GM23338 (cell line): ENCODE measurements at regions not wholly inside any gene's neighbourhood (a gene's known extent, or its start where the extent isn't known, plus 50 kb on each side); places are given as distances from the start of the nearest gene placed in this dataset.

ENCODE experiments used
- ATAC-seq: fragments of 200-7000 bp; cut with Tn5 transposase; 3 replicates; pipeline ENCODE4 v1.9.1; 2020
- DNase-seq: peaks from one replicate; pipeline ENCODE4 v3.0.0-alpha.2; 2015; ENCODE audit warnings: low spot score
- H2AFZ ChIP-seq: fragments of 200-600 bp; sonication (generic); 2 replicates; pipeline ENCODE4 v1.8.0; 2016; ENCODE audit warnings: antibody characterized with exemption, mild to moderate bottlenecking, moderate library complexity
- H3F3A ChIP-seq: fragments of 200-600 bp; sonication (generic); replicated peaks from 2 replicates; pipeline ENCODE4 v1.8.0; 2017; ENCODE audit warnings: antibody characterized with exemption, mixed run types, low read depth
- H3K27ac ChIP-seq: fragments of 200-600 bp; sonication (generic); 2 replicates; pipeline ENCODE4 v1.6.1; 2016; ENCODE audit warnings: low read depth
- H3K27me3 ChIP-seq: fragments of 200-600 bp; sonication (generic); 2 replicates; pipeline ENCODE4 v1.8.0; 2016; ENCODE audit warnings: mild to moderate bottlenecking, mixed run types, moderate library complexity; ENCODE audit not compliant: insufficient read depth
- H3K36me3 ChIP-seq: fragments of 200-600 bp; sonication (generic); 2 replicates; pipeline ENCODE4 v1.8.0; 2016; ENCODE audit warnings: mild to moderate bottlenecking; ENCODE audit not compliant: insufficient read depth
- H3K4me1 ChIP-seq: fragments of 200-600 bp; sonication (generic); 2 replicates; pipeline ENCODE4 v1.8.0; 2016; ENCODE audit warnings: mild to moderate bottlenecking, moderate library complexity; ENCODE audit not compliant: insufficient read depth
- H3K4me2 ChIP-seq: fragments of 200-600 bp; sonication (generic); 2 replicates; pipeline ENCODE4 v1.7.1; 2017; ENCODE audit warnings: mixed run types
- H3K4me3 ChIP-seq: fragments of 200-600 bp; sonication (generic); 2 replicates; pipeline ENCODE4 v1.6.1; 2016; ENCODE audit warnings: mixed run types
- H3K79me2 ChIP-seq: fragments of 200-600 bp; sonication (generic); replicated peaks from 2 replicates; pipeline ENCODE4 v1.8.0; 2017; ENCODE audit warnings: mild to moderate bottlenecking; ENCODE audit not compliant: insufficient read depth
- H3K9me2 ChIP-seq: fragments of 200-600 bp; sonication (generic); 2 replicates; pipeline ENCODE4 v1.8.0; 2017; ENCODE audit not compliant: insufficient read depth
- H4K20me1 ChIP-seq: fragments of 200-600 bp; sonication (generic); replicated peaks from 2 replicates; pipeline ENCODE4 v1.8.0; 2017; ENCODE audit warnings: mild to moderate bottlenecking; ENCODE audit not compliant: insufficient read depth
- H3K27ac Mint-ChIP-seq: 2 replicates; pipeline ENCODE4 v1.8.0; 2020; ENCODE audit warnings: inconsistent platforms, mild to moderate bottlenecking, moderate library complexity, mixed read lengths
- H3K27me3 Mint-ChIP-seq: 3 replicates; pipeline ENCODE4 v1.8.0; 2022; ENCODE audit warnings: low read depth, mild to moderate bottlenecking, moderate library complexity, mixed read lengths, inconsistent platforms; ENCODE audit not compliant: insufficient read depth, poor library complexity
- H3K36me3 Mint-ChIP-seq: 3 replicates; pipeline ENCODE4 v1.8.0; 2021; ENCODE audit warnings: low read depth, mild to moderate bottlenecking, inconsistent platforms, moderate library complexity, mixed read lengths
- H3K4me1 Mint-ChIP-seq: 3 replicates; pipeline ENCODE4 v1.8.0; 2020; ENCODE audit warnings: mild to moderate bottlenecking, inconsistent platforms, mixed read lengths
- H3K4me3 Mint-ChIP-seq: 3 replicates; pipeline ENCODE4 v1.8.0; 2021; ENCODE audit warnings: moderate library complexity, mild to moderate bottlenecking, inconsistent platforms, mixed read lengths
- H3K9me3 Mint-ChIP-seq: 3 replicates; pipeline ENCODE4 v1.8.0; 2020; ENCODE audit warnings: moderate library complexity, mild to moderate bottlenecking, inconsistent platforms, mixed read lengths
- CREB1 ChIP-seq: fragments of 250-450 bp; sonication (Bioruptor Pico); IDR thresholded peaks from 2 replicates; pipeline ENCODE4 v1.5.0; 2020; ENCODE audit warnings: low read depth, mild to moderate bottlenecking, moderate library complexity
- ETS1 ChIP-seq: IDR thresholded peaks from 2 replicates; pipeline ENCODE4 v1.6.1; 2016; ENCODE audit warnings: antibody characterized with exemption
- EZH2 ChIP-seq: fragments of 200-600 bp; sonication (generic); IDR thresholded peaks from one replicate; pipeline ENCODE4 v1.8.0; 2017; ENCODE audit warnings: antibody characterized with exemption, mild to moderate bottlenecking, low read depth; ENCODE audit not compliant: unreplicated experiment
- EZH2phosphoT487 ChIP-seq: fragments of 200-600 bp; sonication (generic); IDR thresholded peaks from one replicate; pipeline ENCODE4 v1.8.1; 2018; ENCODE audit warnings: antibody characterized with exemption; ENCODE audit not compliant: unreplicated experiment
- JUNB ChIP-seq: IDR thresholded peaks from one replicate; pipeline ENCODE4 v1.6.1; 2016; ENCODE audit warnings: antibody characterized with exemption; ENCODE audit not compliant: unreplicated experiment
- NANOG ChIP-seq: IDR thresholded peaks from 2 replicates; pipeline ENCODE4 v1.6.1; 2016; ENCODE audit warnings: antibody characterized with exemption, borderline replicate concordance
- POLR2AphosphoS5 ChIP-seq: IDR thresholded peaks from 2 replicates; pipeline ENCODE4 v1.6.1; 2016; ENCODE audit warnings: antibody characterized with exemption, low read depth
- STAT1 ChIP-seq: IDR thresholded peaks from one replicate; pipeline ENCODE4 v1.6.1; 2016; ENCODE audit warnings: antibody characterized with exemption; ENCODE audit not compliant: unreplicated experiment
- ZNF114 ChIP-seq: fragments of 250-450 bp; sonication (Bioruptor Pico); IDR thresholded peaks from 2 replicates; pipeline ENCODE4 v1.5.0; 2020; ENCODE audit warnings: mild to moderate bottlenecking, moderate library complexity
- ZNF331 ChIP-seq: fragments of 250-450 bp; sonication (Bioruptor Pico); IDR thresholded peaks from 2 replicates; pipeline ENCODE4 v1.5.0; 2020; ENCODE audit warnings: low read depth, mild to moderate bottlenecking, moderate library complexity
- TF ChIP-seq, protein P1 (sequence below), 2 experiments: fragments of 200-600 bp in 1 of 2; sonication (generic) in 1 of 2; conservative IDR thresholded peaks; 2 replicates each; pipeline versions ENCODE4 v1.5.1 to v1.6.1; 2016 to 2017; ENCODE audit warnings: antibody characterized with exemption in 2 of 2, low read depth in 2 of 2, mild to moderate bottlenecking in 2 of 2, moderate library complexity in 1 of 2
- TF ChIP-seq, protein P2 (sequence below): IDR thresholded peaks from one replicate; pipeline ENCODE4 v1.6.1; 2018; ENCODE audit warnings: antibody characterized with exemption; ENCODE audit not compliant: unreplicated experiment
- TF ChIP-seq, protein P3 (sequence below): fragments of 250-450 bp; sonication (Bioruptor Pico); IDR thresholded peaks from 2 replicates; pipeline ENCODE4 v1.5.0; 2020; ENCODE audit warnings: mild to moderate bottlenecking, moderate library complexity

- Histone ChIP-seq H3K4me2 (no peak overlapping the region), H3K36me3 (no peaks in the 10 kb centered on the region), H4K20me1 (no peaks in the 10 kb centered on the region), H3K9me2 (0 out of 2 replicates have a peak, but pooled peaks cover 4% of the 10 kb centered on the region), H2AFZ (no peak overlapping the region), H3K27ac (no peak overlapping the region), H3K4me1 (no peaks in the 10 kb centered on the region), H3K27me3 (no peaks in the 10 kb centered on the region), H3K4me3 (no peak overlapping the region), H3K79me2 (no peaks in the 10 kb centered on the region), H3F3A (no peaks in the 10 kb centered on the region)
- ATAC-seq: no peak
- DNase-seq: no peak
- H3K27me3 Mint-ChIP-seq: peaks cover 24% of the 10 kb centered on the region
- H3K36me3 Mint-ChIP-seq: no peaks in the 10 kb centered on the region
- H3K4me3 Mint-ChIP-seq: no peak overlapping the region
- H3K27ac Mint-ChIP-seq: no peak overlapping the region
- TF ChIP-seq CREB1 (no peak), POLR2AphosphoS5 (no peak), JUNB (no peak), NANOG (no peak), ETS1 (no peak), EZH2 (no peak), STAT1 (no peak), EZH2phosphoT487 (no peak), ZNF331 (CRISPR knock-in tag) (no peak), ZNF114 (CRISPR knock-in tag) (no peak)
- TF ChIP-seq, protein P1, sequence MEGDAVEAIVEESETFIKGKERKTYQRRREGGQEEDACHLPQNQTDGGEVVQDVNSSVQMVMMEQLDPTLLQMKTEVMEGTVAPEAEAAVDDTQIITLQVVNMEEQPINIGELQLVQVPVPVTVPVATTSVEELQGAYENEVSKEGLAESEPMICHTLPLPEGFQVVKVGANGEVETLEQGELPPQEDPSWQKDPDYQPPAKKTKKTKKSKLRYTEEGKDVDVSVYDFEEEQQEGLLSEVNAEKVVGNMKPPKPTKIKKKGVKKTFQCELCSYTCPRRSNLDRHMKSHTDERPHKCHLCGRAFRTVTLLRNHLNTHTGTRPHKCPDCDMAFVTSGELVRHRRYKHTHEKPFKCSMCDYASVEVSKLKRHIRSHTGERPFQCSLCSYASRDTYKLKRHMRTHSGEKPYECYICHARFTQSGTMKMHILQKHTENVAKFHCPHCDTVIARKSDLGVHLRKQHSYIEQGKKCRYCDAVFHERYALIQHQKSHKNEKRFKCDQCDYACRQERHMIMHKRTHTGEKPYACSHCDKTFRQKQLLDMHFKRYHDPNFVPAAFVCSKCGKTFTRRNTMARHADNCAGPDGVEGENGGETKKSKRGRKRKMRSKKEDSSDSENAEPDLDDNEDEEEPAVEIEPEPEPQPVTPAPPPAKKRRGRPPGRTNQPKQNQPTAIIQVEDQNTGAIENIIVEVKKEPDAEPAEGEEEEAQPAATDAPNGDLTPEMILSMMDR (conservative IDR thresholded peaks at IDR 0.05; ENCODE audit: low read depth in 2 of 2): no peak
- TF ChIP-seq, protein P2, sequence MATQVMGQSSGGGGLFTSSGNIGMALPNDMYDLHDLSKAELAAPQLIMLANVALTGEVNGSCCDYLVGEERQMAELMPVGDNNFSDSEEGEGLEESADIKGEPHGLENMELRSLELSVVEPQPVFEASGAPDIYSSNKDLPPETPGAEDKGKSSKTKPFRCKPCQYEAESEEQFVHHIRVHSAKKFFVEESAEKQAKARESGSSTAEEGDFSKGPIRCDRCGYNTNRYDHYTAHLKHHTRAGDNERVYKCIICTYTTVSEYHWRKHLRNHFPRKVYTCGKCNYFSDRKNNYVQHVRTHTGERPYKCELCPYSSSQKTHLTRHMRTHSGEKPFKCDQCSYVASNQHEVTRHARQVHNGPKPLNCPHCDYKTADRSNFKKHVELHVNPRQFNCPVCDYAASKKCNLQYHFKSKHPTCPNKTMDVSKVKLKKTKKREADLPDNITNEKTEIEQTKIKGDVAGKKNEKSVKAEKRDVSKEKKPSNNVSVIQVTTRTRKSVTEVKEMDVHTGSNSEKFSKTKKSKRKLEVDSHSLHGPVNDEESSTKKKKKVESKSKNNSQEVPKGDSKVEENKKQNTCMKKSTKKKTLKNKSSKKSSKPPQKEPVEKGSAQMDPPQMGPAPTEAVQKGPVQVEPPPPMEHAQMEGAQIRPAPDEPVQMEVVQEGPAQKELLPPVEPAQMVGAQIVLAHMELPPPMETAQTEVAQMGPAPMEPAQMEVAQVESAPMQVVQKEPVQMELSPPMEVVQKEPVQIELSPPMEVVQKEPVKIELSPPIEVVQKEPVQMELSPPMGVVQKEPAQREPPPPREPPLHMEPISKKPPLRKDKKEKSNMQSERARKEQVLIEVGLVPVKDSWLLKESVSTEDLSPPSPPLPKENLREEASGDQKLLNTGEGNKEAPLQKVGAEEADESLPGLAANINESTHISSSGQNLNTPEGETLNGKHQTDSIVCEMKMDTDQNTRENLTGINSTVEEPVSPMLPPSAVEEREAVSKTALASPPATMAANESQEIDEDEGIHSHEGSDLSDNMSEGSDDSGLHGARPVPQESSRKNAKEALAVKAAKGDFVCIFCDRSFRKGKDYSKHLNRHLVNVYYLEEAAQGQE: no peak
- TF ChIP-seq, protein P3, sequence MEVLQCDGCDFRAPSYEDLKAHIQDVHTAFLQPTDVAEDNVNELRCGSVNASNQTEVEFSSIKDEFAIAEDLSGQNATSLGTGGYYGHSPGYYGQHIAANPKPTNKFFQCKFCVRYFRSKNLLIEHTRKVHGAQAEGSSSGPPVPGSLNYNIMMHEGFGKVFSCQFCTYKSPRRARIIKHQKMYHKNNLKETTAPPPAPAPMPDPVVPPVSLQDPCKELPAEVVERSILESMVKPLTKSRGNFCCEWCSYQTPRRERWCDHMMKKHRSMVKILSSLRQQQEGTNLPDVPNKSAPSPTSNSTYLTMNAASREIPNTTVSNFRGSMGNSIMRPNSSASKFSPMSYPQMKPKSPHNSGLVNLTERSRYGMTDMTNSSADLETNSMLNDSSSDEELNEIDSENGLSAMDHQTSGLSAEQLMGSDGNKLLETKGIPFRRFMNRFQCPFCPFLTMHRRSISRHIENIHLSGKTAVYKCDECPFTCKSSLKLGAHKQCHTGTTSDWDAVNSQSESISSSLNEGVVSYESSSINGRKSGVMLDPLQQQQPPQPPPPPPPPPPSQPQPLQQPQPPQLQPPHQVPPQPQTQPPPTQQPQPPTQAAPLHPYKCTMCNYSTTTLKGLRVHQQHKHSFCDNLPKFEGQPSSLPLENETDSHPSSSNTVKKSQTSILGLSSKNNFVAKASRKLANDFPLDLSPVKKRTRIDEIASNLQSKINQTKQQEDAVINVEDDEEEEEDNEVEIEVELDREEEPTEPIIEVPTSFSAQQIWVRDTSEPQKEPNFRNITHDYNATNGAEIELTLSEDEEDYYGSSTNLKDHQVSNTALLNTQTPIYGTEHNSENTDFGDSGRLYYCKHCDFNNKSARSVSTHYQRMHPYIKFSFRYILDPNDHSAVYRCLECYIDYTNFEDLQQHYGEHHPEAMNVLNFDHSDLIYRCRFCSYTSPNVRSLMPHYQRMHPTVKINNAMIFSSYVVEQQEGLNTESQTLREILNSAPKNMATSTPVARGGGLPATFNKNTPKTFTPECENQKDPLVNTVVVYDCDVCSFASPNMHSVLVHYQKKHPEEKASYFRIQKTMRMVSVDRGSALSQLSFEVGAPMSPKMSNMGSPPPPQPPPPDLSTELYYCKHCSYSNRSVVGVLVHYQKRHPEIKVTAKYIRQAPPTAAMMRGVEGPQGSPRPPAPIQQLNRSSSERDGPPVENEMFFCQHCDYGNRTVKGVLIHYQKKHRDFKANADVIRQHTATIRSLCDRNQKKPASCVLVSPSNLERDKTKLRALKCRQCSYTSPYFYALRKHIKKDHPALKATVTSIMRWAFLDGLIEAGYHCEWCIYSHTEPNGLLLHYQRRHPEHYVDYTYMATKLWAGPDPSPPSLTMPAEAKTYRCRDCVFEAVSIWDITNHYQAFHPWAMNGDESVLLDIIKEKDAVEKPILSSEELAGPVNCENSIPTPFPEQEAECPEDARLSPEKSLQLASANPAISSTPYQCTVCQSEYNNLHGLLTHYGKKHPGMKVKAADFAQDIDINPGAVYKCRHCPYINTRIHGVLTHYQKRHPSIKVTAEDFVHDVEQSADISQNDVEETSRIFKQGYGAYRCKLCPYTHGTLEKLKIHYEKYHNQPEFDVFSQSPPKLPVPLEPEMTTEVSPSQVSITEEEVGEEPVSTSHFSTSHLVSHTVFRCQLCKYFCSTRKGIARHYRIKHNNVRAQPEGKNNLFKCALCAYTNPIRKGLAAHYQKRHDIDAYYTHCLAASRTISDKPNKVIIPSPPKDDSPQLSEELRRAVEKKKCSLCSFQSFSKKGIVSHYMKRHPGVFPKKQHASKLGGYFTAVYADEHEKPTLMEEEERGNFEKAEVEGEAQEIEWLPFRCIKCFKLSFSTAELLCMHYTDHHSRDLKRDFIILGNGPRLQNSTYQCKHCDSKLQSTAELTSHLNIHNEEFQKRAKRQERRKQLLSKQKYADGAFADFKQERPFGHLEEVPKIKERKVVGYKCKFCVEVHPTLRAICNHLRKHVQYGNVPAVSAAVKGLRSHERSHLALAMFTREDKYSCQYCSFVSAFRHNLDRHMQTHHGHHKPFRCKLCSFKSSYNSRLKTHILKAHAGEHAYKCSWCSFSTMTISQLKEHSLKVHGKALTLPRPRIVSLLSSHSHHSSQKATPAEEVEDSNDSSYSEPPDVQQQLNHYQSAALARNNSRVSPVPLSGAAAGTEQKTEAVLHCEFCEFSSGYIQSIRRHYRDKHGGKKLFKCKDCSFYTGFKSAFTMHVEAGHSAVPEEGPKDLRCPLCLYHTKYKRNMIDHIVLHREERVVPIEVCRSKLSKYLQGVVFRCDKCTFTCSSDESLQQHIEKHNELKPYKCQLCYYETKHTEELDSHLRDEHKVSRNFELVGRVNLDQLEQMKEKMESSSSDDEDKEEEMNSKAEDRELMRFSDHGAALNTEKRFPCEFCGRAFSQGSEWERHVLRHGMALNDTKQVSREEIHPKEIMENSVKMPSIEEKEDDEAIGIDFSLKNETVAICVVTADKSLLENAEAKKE (CRISPR knock-in tag): no peak
- H3K4me1 Mint-ChIP-seq: peaks cover 12% of the 10 kb centered on the region
- H3K9me3 Mint-ChIP-seq: no peaks in the 10 kb centered on the region
These were observed 146.6 kb downstream of the IRF8 start for GRCh38 chr16:86045591-86045971.
